GM18870 (cell line): ENCODE measurements at regions not wholly inside any gene's neighbourhood (a gene's known extent, or its start where the extent isn't known, plus 50 kb on each side); places are given as distances from the start of the nearest gene placed in this dataset.

Experiments
- ATAC-seq: cut with Tn5 transposase; IDR thresholded peaks from one replicate; pipeline ENCODE4 v1.9.1; 2021; ENCODE audit warnings: moderate library complexity; ENCODE audit not compliant: unreplicated experiment

- peak; percentile 59 for ATAC-seq
These were observed 50.7 kb upstream of the TNFRSF21 start for GRCh38 chr6:47360388-47360787.

DNA sequence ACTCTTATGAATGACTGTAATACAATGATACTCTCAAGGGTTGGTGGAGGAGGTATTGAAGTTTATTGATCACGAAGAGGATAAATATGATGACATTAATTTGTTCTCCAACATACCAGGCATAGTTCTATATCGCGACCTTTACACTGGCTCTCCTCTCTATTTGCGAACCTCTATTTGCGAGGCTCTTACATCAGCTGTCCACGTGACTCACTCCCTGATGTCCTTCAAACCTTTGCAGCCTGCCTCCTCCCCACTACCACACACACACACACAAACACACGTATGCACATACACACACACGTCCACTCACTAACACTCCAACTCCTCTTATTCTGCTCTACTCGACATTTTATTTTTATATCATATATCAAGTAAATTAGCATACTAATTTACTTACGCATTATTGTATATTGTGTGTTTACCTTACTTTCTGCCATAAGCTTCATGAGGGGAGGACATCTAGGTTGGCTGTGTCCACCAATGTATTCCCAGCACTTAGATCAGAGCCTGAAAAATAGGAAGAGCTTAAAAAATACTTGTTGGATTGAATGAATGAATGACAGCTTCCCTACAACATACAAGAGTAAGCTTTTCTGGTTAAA is 53.3 kb upstream of the TNFRSF21 start:
- no peak for ATAC-seq

DNA sequence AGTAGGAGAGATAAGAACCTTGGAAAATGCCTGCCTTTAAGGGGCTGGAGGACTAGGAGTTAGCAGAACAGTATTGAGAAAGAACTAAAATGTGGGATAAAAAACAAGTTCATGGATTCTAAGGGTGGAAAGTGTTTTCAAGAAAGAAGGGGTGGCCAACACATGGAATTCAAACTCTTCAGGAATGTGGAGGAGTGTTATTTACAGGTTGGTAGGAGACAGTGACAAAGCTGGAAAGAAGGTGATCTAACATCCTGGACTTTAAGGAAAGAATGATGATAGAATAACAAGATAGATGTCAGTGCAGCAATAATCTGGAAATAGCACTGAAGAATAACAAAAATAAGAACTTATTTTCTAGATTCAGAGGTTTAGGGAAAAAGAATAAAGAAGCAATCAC is 54.0 kb upstream of the TNFRSF21 start:
- no peak for ATAC-seq

DNA sequence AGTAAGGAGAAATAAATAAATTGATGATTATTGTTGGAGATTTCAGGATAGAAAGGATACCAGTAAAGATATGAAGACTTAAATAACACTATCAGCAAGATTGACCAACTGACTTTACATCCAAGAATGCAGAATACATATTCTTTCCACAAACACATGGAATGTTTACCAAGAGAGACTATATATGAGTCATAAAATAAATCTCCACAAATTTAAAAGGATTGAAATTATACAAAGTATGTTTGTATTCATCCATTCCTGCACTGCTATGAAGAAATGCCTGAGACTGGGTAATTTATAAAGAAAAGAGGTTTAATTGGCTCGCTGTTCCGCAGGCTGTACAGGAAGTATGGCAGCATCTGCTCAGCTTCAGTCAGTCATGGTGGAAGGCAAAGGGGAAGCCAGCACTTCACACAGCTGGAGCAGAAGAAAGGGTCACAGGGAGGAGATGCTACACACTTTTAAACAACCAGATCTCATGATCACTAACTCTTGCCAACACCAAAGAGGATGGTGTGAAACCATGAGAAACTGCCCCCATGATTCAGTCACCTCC is 56.7 kb upstream of the TNFRSF21 start:
- ATAC-seq: no peak

DNA sequence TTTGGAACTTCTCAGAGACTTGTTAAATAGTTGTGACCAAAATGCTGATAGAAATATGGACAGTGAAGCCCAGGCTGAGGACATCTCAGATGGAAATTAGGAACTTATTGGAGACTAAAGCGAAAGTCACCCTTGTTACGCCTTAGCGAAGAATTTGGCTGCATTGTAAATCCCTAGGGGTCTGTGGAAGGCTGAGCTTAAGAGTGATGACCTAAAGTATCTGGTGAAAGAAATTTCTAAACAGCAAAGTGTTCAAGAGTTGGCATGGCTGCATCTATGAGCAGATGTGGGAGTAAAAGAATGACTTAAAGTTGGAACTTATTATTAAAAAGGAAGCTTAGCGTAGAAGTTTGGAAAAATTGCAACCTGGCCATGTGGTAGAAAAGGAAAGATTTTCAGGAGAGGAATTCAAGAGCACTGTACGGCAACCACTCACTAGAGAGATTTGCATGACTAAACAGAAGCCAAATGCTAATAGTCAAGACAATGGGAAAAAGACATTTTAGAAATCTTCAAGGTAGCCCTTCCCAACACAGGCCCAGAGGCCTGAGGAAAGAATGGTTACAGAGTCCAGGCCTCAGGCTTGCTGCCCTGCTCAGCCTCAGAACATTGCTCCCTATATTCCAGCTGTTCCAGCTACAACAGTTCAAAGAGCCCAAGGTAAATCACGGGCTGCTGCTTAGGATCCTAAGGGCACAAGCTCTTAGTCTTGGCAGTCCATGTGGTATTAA is 61.6 kb upstream of the TNFRSF21 start:
- no peak for ATAC-seq

- no peak for ATAC-seq
These were observed 62.2 kb upstream of the TNFRSF21 start for GRCh38 chr6:47371870-47372255.

GRCh38 chr6:47372318-47372717 is 62.6 kb upstream of the TNFRSF21 start:
- no peak for ATAC-seq

- no peak for ATAC-seq
These were observed 65.7 kb upstream of the TNFRSF21 start for GRCh38 chr6:47375426-47375825.

GRCh38 chr6:47376930-47377329 is 67.2 kb upstream of the TNFRSF21 start:
- ATAC-seq: peak; percentile 61

GRCh38 chr6:47377971-47378370 is 68.3 kb upstream of the TNFRSF21 start:
- ATAC-seq: no peak

- no peak for ATAC-seq
These were observed 69.6 kb upstream of the TNFRSF21 start for GRCh38 chr6:47379328-47379727.

- no peak for ATAC-seq
These were observed 70.5 kb upstream of the TNFRSF21 start for GRCh38 chr6:47380251-47380650.

DNA sequence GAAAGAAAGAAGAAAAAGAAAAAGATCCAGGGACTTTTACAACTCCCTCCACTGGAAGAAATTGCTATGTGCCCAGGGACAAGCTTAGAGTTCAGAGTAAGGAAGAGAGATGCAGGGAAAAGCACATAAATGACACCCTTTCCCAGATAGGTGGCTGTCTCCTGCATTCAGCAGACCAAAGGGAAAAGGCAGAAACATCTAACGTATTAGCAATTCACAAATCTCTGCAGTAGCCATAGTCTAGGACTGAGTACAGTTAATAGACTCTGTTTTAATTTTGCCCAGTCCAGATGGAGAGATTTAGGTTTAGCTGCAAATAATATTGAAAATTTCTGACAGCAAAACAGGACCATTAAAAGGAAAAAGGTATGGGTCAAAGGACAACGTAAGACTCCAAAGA is 71.3 kb upstream of the TNFRSF21 start:
- no peak for ATAC-seq

DNA sequence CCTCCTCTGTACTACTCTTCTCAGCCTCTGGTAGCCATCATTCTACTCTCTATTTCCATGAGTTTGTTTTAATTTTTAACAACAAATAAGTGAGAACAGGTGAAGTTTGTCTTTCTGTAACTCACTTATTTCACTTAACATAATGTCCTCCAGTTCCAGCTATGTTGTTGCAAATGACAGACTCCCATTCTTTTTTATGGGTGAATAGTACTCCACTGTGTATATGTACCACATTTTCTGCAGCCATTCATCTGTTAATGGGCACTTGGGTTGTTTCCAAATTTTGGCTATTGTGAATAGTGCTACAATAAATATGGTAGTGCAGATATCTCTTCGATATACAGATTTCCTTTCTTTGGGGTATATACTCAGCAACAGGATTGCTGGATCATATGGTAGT is 73.7 kb upstream of the TNFRSF21 start:
- ATAC-seq: no peak

GRCh38 chr6:47391675-47392074 is 82.0 kb upstream of the TNFRSF21 start:
- no peak for ATAC-seq

GRCh38 chr6:47392251-47392650 is 82.5 kb upstream of the TNFRSF21 start:
- ATAC-seq: no peak

DNA sequence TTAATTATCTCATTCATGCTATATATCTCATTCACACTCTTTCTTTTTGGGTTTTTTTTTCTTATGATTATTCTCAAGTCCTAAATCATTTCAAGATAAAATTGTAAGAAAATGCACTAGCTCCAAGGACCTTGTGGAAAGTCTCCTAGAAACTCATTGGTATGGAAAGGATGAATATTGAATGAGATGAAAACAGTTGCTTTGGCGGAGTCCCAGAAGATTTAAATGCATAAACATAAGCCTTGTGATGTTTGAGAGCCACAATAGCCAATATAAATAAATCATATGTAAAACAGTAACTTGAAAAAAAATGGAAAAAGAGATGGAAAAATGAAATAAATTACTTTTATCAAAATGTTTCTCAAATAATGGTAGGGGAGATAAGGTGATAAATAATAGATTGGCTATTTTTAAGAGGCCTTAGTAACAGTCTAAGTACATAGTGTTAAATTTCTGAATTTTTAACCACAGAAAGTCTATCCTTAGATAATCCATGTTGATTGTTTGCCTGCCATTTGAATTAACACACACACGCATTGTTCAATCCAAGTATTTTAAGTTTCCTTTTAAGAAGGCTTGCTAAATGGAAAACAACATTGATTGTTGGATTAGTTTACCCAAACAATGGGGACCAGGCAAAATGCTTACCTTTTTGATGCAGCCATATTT is 81.1 kb upstream of the CD2AP start:
- no peak for ATAC-seq

- no peak for ATAC-seq
These were observed 77.0 kb upstream of the CD2AP start for GRCh38 chr6:47400581-47400980.

GRCh38 chr6:47402081-47402480 is 75.5 kb upstream of the CD2AP start:
- ATAC-seq: no peak

DNA sequence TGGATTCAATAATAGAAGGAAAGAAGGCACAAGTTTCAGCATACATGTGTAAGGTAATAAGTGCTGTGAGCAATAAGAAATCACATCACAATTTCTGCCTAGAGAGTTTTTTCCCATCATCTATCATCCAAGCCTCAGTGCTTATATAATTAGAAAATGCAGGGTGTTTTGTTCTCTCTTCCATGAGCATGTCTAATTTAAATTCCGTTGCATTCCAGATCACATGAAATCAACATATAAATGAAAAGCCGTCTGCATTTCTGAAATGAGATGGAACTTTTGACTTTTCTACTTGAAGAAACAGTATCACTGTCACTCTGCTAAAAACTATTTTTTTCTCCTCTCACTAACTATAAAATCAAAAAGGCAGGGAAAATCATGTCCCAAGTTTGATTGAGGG is 74.5 kb upstream of the CD2AP start:
- ATAC-seq: no peak

DNA sequence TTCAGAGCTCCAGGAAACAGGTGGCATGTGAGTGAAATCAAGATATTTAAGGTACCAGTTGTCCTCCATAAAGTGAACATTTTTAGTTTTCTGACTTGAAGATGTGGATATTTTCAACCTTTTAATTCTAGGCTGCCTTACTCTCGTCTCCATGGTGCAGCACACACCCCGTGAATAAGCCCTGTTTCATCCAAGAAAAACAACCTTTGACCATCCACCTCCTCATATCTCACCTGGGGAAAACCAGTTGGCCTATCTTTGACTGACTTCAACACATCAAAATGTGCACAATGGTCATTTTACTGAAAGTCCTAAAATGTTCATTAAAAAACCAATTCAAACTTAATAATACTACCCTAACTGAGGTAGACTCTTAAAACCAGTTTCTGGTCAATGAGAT is 73.8 kb upstream of the CD2AP start:
- ATAC-seq: no peak

DNA sequence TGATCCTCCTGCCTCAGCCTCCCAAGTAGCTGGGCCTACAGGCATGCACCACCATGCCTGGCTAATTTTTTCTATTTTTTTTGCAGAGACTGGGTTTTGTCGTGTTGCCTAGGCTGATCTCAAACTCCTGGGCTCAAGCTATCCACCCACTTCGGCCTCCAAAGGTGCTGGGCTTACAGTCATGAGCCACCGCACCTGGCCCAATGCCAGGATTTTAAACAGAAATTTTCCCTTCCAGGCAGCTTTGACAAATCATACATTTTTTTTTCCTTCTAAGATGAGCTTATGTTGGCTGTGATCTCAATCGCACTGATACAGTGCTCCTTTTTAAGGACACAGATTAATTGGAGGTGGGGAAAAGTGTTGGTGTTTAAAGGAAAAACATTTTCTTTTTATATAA is 73.2 kb upstream of the CD2AP start:
- ATAC-seq: no peak
